ENCODE measurements at regions not wholly inside any gene's neighbourhood (a gene's known extent, or its start where the extent isn't known, plus 50 kb on each side); places are given as distances from the start of the nearest gene placed in this dataset.
"Not testable (repeated sequence)": the region's sequence is repeated elsewhere in the genome, so short reads cannot be mapped to it uniquely, and the experiment has no call there.

DNA sequence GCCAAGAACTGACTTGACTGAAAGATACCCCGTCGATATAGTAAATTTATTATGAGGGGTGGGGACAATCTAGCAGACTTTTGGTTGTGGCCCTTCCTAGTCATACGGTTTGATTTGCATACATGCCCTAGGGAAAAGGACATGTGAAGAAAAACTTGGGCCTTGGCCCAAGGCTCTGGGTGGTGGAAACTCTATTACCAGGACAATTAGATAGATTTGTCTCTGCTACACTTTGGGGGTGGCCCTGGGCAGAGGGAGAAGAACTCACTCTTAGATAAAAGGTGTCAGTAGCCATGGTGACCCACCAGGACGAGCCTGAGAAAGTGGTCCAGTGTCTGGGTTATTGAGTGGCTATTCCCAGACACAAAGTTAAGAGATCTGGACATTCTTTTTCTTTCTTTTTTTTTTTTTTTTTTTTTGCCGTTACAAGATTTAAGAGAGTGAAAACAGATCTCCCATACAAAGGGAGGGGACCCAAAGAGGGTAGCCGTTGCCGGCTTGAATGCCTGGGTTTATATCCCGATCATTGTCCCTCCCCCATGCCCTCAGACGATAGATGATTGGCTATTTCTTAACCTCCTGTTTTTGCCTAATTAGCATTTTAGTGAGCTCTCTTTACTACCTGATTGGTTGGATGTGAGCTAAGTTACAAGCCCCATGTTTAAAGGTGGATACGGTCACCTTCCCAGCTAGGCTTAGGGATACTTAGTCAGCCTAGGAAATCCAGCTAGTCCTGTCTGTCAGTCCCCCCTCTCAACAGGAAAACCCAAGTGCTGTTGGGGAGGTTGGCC, 96.4 kb upstream of the SMAD3 start:
- intact Hi-C loops (cut with DNase I, micrococcal nuclease) = no loop called here
- Histone ChIP-seq H3K4me3 (ENCODE audit: low read length) (no peak overlapping the region), H3K27ac (ENCODE audit: low read depth in 1 of 2, low read length in 2 of 2) (no peak overlapping the region), H3K4me1 (ENCODE audit: insufficient read depth, low read length) (no peaks in the 10 kb centered on the region), H3K9me3 (ENCODE audit: control insufficient read depth in 1 of 2, insufficient read depth in 1 of 2, low read length in 2 of 2) (no peaks in the 10 kb centered on the region), H3K36me3 (ENCODE audit: insufficient read depth, low read length) (no peaks in the 10 kb centered on the region), H3K27me3 (ENCODE audit: control insufficient read depth in 1 of 2, insufficient read depth in 2 of 2, low read length in 2 of 2) (no peaks in the 10 kb centered on the region)
- Mint-ChIP-seq H3K36me3 (ENCODE audit: low read depth) (no peaks in the 10 kb centered on the region), H3K27ac (no peak overlapping the region), H3K4me1 (ENCODE audit: low read depth) (no peaks in the 10 kb centered on the region), H3K9me3 (no peaks in the 10 kb centered on the region), H3K4me3 (no peak overlapping the region), H3K27me3 (no peaks in the 10 kb centered on the region)
- TF ChIP-seq CTCF (IDR thresholded peaks at IDR 0.05) = no peak
- ChIA-PET CTCF (no interaction called here), POLR2A (no interaction called here)
- ATAC-seq (ENCODE audit: poor library complexity) (no peak), DNase-seq (no peak)

DNA sequence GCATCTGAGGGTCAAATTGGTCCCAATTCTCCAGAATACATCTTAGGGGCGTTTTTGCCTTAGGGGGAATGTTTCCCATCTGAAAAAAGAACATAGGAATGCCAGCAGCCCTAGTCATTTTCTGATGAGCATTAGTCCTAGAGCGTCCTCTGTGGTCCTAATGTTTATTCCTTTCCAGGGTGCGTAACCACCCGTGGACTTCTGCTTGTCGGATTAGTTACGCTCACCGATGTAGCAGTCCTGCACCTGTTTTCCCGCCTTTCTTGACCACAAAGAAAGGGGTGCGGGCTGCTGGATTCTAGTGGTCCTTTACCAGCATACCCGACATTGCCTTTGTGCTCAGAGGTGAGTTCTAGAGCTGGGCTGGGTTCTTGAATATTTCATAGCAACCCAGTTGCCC, 91.3 kb upstream of the SMAD3 start:
- H3K27me3 ChIP-seq (ENCODE audit: control insufficient read depth in 1 of 2, insufficient read depth in 2 of 2, low read length in 2 of 2); H3K4me3 ChIP-seq (ENCODE audit: low read length); H3K9me3 ChIP-seq (ENCODE audit: control insufficient read depth in 1 of 2, insufficient read depth in 1 of 2, low read length in 2 of 2); H3K27me3 Mint-ChIP-seq; CTCF ChIA-PET; intact Hi-C loops (cut with DNase I, micrococcal nuclease); ATAC-seq (ENCODE audit: poor library complexity); H3K4me1 ChIP-seq (ENCODE audit: insufficient read depth, low read length); H3K36me3 Mint-ChIP-seq (ENCODE audit: low read depth); H3K9me3 Mint-ChIP-seq; H3K4me1 Mint-ChIP-seq (ENCODE audit: low read depth); H3K27ac ChIP-seq (ENCODE audit: low read depth in 1 of 2, low read length in 2 of 2); H3K27ac Mint-ChIP-seq; POLR2A ChIA-PET; H3K36me3 ChIP-seq (ENCODE audit: insufficient read depth, low read length); DNase-seq; H3K4me3 Mint-ChIP-seq: not testable (repeated sequence)

DNA sequence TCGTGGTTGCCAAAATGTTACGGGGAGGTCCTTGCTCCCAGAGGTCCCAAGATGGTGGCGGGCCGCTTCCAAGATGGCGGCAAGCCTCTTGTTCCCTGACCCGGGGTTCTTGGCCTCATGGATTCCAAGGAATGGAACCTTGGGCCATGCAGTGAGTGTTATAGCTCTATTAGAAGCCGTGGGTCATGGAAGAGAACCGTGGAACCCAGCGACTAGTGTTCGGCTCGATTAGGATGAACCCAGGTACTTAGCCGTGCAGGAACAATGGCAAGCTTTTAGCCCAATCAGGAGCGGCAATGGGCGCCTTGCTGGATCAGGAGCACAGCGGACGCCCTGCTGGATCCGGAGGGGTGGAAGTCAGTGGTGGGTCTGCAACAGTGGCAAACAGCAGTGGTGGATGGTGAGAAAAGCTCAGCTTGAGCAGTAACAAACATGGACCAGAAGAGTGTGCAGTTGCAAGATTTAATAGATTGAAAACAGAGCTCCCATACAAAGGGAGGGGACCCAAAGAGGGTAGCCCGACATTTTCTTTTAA, 89.2 kb upstream of the SMAD3 start:
- H3K9me3 Mint-ChIP-seq; H3K36me3 ChIP-seq (ENCODE audit: insufficient read depth, low read length); H3K27ac Mint-ChIP-seq; H3K4me1 ChIP-seq (ENCODE audit: insufficient read depth, low read length); ATAC-seq (ENCODE audit: poor library complexity); CTCF ChIA-PET; H3K27me3 ChIP-seq (ENCODE audit: control insufficient read depth in 1 of 2, insufficient read depth in 2 of 2, low read length in 2 of 2); POLR2A ChIA-PET; H3K27me3 Mint-ChIP-seq; H3K4me3 ChIP-seq (ENCODE audit: low read length); H3K9me3 ChIP-seq (ENCODE audit: control insufficient read depth in 1 of 2, insufficient read depth in 1 of 2, low read length in 2 of 2); H3K4me3 Mint-ChIP-seq; H3K36me3 Mint-ChIP-seq (ENCODE audit: low read depth); H3K4me1 Mint-ChIP-seq (ENCODE audit: low read depth); DNase-seq; intact Hi-C loops (cut with DNase I, micrococcal nuclease); H3K27ac ChIP-seq (ENCODE audit: low read depth in 1 of 2, low read length in 2 of 2): not testable (repeated sequence)

DNA sequence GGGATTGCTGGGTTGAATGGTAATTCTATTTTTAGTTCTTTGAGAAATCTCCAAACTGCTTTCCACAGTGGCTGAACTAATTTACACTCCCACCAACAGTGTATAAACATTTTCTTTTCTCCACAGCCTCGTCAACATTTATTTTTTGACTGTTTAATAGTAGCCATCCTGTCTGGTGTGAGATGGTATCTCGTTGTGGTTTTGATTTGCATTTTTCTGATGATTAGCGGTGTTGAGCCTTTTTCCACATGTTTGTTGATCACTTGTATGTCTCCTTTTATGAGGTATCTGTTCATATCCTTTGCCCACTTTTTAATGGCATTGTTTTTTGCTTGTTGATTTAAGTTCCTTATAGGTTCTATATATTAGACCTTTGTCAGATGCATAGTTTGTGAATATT, 85.1 kb upstream of the SMAD3 start:
- CTCF ChIA-PET; ATAC-seq (ENCODE audit: poor library complexity); H3K27me3 Mint-ChIP-seq; H3K36me3 Mint-ChIP-seq (ENCODE audit: low read depth); DNase-seq; H3K4me1 ChIP-seq (ENCODE audit: insufficient read depth, low read length); H3K9me3 Mint-ChIP-seq; H3K4me3 ChIP-seq (ENCODE audit: low read length); H3K27me3 ChIP-seq (ENCODE audit: control insufficient read depth in 1 of 2, insufficient read depth in 2 of 2, low read length in 2 of 2); intact Hi-C loops (cut with DNase I, micrococcal nuclease); H3K4me3 Mint-ChIP-seq; H3K36me3 ChIP-seq (ENCODE audit: insufficient read depth, low read length); H3K9me3 ChIP-seq (ENCODE audit: control insufficient read depth in 1 of 2, insufficient read depth in 1 of 2, low read length in 2 of 2); H3K27ac Mint-ChIP-seq; H3K4me1 Mint-ChIP-seq (ENCODE audit: low read depth); H3K27ac ChIP-seq (ENCODE audit: low read depth in 1 of 2, low read length in 2 of 2); POLR2A ChIA-PET: not testable (repeated sequence)
